GM18861 (cell line): ENCODE measurements at regions not wholly inside any gene's neighbourhood (a gene's known extent, or its start where the extent isn't known, plus 50 kb on each side); places are given as distances from the start of the nearest gene placed in this dataset.
"Not testable (repeated sequence)": the region's sequence is repeated elsewhere in the genome, so short reads cannot be mapped to it uniquely, and the experiment has no call there.

Experiments
- ATAC-seq: cut with Tn5 transposase; IDR thresholded peaks from one replicate; pipeline ENCODE4 v1.9.1; 2021; ENCODE audit not compliant: unreplicated experiment

GRCh38 chr2:52260904-52261303, 1229.0 kb upstream of the NRXN1 start:
- ATAC-seq, result no peak

- ATAC-seq, result not testable (repeated sequence)
Observed at GRCh38 chr2:52258967-52259366, 1227.0 kb upstream of the NRXN1 start.

GRCh38 chr2:52258038-52258437, 1226.1 kb upstream of the NRXN1 start:
- no peak for ATAC-seq

- no peak for ATAC-seq
Observed at GRCh38 chr2:52253416-52253980, 1221.6 kb upstream of the NRXN1 start.

GRCh38 chr2:52238782-52239181, 1206.8 kb upstream of the NRXN1 start:
- no peak for ATAC-seq

- ATAC-seq, result no peak
Observed at GRCh38 chr2:52222128-52222527, 1190.2 kb upstream of the NRXN1 start.

GRCh38 chr2:52220393-52220792, 1188.5 kb upstream of the NRXN1 start:
- ATAC-seq, result no peak

- ATAC-seq, result no peak
Observed at GRCh38 chr2:52210611-52211010, 1178.7 kb upstream of the NRXN1 start.

- ATAC-seq, result no peak
Observed at GRCh38 chr2:52210161-52210560, 1178.2 kb upstream of the NRXN1 start.

- ATAC-seq, result no peak
Observed at GRCh38 chr2:52194342-52194741, 1162.4 kb upstream of the NRXN1 start.

GRCh38 chr2:52193804-52194203, 1161.9 kb upstream of the NRXN1 start:
- no peak for ATAC-seq

- no peak for ATAC-seq
Observed at GRCh38 chr2:52192656-52193055, 1160.7 kb upstream of the NRXN1 start.

- ATAC-seq, result no peak
Observed at GRCh38 chr2:52181080-52181479, 1149.1 kb upstream of the NRXN1 start.

GRCh38 chr2:52178845-52179244, 1146.9 kb upstream of the NRXN1 start:
- ATAC-seq, result no peak

- ATAC-seq, result no peak
Observed at GRCh38 chr2:52145005-52145404, 1113.1 kb upstream of the NRXN1 start.

GRCh38 chr2:52144590-52144989, 1112.7 kb upstream of the NRXN1 start:
- ATAC-seq, result no peak

- no peak for ATAC-seq
Observed at GRCh38 chr2:52141076-52141475, 1109.1 kb upstream of the NRXN1 start.

- ATAC-seq, result no peak
Observed at GRCh38 chr2:52139241-52139640, 1107.3 kb upstream of the NRXN1 start.

GRCh38 chr2:52135235-52135634, 1103.3 kb upstream of the NRXN1 start:
- no peak for ATAC-seq

GRCh38 chr2:52128081-52128480, 1096.1 kb upstream of the NRXN1 start:
- ATAC-seq, result no peak

- no peak for ATAC-seq
Observed at GRCh38 chr2:52127527-52127926, 1095.6 kb upstream of the NRXN1 start.

- no peak for ATAC-seq
Observed at GRCh38 chr2:52117299-52117698, 1085.4 kb upstream of the NRXN1 start.

GRCh38 chr2:52115750-52116149, 1083.8 kb upstream of the NRXN1 start:
- ATAC-seq, result no peak

GRCh38 chr2:52113338-52113737, 1081.4 kb upstream of the NRXN1 start:
- ATAC-seq, result no peak
